AG04450 (cell line): ENCODE measurements at regions not wholly inside any gene's neighbourhood (a gene's known extent, or its start where the extent isn't known, plus 50 kb on each side); places are given as distances from the start of the nearest gene placed in this dataset.

Experiments used
- CTCF ChIA-PET: fragments of 300-600, 350-600 bp; formaldehyde crosslinking; extraction: SDS; loops from one replicate; lab custom pipeline; 2022; ENCODE audit warnings: antibody characterized with exemption, inconsistent platforms; lab: Charles Lee
- POLR2A ChIA-PET: fragments of 350-600 bp; formaldehyde crosslinking; extraction: SDS; loops from one replicate; lab custom pipeline; 2021; ENCODE audit warnings: antibody characterized with exemption, inconsistent platforms; lab: Yijun Ruan, JAX
- DNase-seq: peaks from one replicate; pipeline ENCODE4 v3.0.0-alpha.2; 2011; ENCODE audit warnings: low read depth, low spot score
- H3K27ac ChIP-seq: one replicate; pipeline ENCODE4 v1.5.1; 2012; ENCODE audit warnings: low read depth, low read length, control low read depth
- H3K27me3 ChIP-seq: one replicate; pipeline ENCODE4 v1.6.0; 2012; ENCODE audit warnings: low read length; ENCODE audit not compliant: control insufficient read depth, insufficient read depth
- H3K4me3 ChIP-seq: 2 replicates; pipeline ENCODE4 v1.5.1; 2011; ENCODE audit warnings: mild to moderate bottlenecking, low read depth, low read length, control low read depth
- H3K9me3 ChIP-seq: 2 replicates; pipeline ENCODE4 v1.5.1; 2012; ENCODE audit warnings: low read length; ENCODE audit not compliant: control insufficient read depth, insufficient read depth
- TF ChIP-seq, protein P1 (sequence below): IDR thresholded peaks from 2 replicates; pipeline ENCODE4 v1.5.1; 2011; ENCODE audit warnings: low read depth, low read length, control low read depth, inconsistent platforms

DNA sequence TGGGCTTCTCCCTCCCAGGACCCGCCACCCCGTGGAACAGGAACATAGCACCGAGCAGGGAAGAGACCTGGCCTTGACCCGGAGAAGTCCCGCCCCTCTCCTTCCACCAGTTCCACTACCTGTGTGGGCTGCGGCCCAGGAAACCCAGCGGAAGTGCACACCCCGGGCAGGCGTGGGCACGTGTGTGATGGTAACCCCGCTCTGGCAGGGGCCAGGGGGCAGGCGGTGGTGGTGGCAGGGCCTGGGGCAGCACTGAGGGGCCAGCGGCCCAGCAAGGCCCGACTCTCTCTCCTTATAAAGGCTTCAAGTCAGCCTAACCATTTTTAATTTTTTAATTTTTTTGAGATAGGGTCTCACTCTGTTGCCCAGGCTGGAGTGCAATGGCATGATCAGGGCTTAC, 129.0 kb upstream of the FAM98A start:
- H3K4me3 ChIP-seq, result no peak overlapping the region
- ChIA-PET POLR2A (no interaction called here), CTCF (no interaction called here)
- no peak for DNase-seq
- peaks cover 18% of the 10 kb centered on the region for H3K9me3 ChIP-seq
- TF ChIP-seq, protein P1, sequence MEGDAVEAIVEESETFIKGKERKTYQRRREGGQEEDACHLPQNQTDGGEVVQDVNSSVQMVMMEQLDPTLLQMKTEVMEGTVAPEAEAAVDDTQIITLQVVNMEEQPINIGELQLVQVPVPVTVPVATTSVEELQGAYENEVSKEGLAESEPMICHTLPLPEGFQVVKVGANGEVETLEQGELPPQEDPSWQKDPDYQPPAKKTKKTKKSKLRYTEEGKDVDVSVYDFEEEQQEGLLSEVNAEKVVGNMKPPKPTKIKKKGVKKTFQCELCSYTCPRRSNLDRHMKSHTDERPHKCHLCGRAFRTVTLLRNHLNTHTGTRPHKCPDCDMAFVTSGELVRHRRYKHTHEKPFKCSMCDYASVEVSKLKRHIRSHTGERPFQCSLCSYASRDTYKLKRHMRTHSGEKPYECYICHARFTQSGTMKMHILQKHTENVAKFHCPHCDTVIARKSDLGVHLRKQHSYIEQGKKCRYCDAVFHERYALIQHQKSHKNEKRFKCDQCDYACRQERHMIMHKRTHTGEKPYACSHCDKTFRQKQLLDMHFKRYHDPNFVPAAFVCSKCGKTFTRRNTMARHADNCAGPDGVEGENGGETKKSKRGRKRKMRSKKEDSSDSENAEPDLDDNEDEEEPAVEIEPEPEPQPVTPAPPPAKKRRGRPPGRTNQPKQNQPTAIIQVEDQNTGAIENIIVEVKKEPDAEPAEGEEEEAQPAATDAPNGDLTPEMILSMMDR, result no peak
- H3K27ac ChIP-seq, result no peak overlapping the region
- H3K27me3 ChIP-seq, result no peaks in the 10 kb centered on the region

DNA sequence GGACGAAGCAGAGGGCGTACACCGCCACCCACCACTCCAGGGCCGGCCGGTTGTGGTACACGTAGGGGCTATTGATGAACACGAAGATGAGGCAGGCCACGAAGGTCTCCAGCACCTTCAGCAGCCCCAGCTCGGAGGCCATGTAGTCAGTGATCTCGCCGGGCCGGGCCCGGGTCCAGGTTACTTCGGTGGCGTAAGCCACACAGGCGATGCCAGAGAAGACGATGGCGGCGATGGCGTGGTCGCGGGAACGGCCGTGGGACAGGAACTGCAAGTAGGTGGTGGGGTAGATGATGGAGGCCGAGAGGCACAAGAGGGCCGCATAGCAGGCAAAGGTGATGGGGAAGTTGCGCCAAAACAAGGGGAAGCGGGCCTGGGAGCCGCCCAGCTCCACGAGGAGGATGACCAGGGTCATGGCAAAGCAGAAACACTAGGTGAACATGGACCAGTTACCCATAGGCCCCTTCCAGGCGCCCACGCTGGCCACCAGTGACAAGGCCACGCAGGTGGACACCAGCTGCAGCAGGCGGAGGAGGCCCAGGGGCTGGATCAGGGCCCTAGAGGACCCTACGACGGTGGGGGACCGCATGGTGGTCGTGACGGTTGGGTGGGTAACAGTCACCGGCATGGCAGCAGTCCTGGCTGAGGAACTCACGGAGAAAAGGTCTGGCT, 128.4 kb upstream of the FAM98A start:
- CTCF ChIA-PET, result no interaction called here
- H3K4me3 ChIP-seq, result no peak overlapping the region
- peaks cover 18% of the 10 kb centered on the region for H3K9me3 ChIP-seq
- TF ChIP-seq, protein P1, result no peak
- POLR2A ChIA-PET, result no interaction called here
- DNase-seq, result no peak
- H3K27ac ChIP-seq, result no peak overlapping the region
- H3K27me3 ChIP-seq, result no peaks in the 10 kb centered on the region

DNA sequence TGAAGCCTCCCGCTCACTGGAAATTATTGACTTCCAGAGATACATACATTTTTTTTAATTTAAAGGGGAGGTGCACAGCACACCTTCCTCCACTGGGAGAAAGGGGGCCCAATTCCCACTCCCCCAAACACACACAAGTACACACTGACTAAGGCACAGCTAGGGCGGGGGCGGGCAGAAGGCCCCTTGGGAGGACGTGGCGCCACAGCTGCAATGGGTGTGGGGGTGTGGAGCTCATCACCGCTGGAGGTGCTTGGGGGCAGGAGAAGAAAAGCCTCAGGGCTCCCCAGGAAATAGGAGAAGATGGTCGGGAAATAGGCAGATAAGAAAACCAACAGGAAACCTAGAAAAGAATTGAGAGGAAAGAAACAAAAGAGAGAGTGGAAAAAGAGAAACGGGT, 127.3 kb upstream of the FAM98A start:
- TF ChIP-seq, protein P1, result no peak
- POLR2A ChIA-PET, result no interaction called here
- peaks cover 18% of the 10 kb centered on the region for H3K9me3 ChIP-seq
- H3K27me3 ChIP-seq, result no peaks in the 10 kb centered on the region
- H3K4me3 ChIP-seq, result no peak overlapping the region
- H3K27ac ChIP-seq, result no peak overlapping the region
- CTCF ChIA-PET, result no interaction called here
- DNase-seq, result no peak

- ChIA-PET CTCF (no interaction called here), POLR2A (no interaction called here)
- no peak overlapping the region for H3K4me3 ChIP-seq
- TF ChIP-seq, protein P1, result no peak
- peaks cover 18% of the 10 kb centered on the region for H3K9me3 ChIP-seq
- H3K27ac ChIP-seq, result no peak overlapping the region
- H3K27me3 ChIP-seq, result no peaks in the 10 kb centered on the region
- DNase-seq, result no peak
Measured at GRCh38 chr2:33723329-33723728, 124.2 kb upstream of the FAM98A start.

DNA sequence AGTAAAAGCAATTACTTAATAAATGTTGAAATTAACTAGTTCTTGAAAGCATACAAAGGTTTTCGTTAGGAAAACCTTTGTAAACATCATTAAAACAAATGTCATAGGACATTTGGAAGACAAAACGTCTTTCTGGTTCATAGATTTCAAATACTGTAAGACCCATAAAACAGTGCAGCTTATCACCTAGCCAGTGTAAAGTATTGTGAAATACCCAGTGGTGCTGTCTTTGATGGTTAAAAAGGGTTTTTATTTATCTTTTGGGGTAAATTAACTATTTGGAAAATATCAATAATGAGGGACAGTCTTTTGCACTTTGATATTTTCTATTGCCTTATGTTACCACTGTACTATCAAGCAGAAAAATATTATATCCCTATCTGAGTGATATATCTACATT, 120.0 kb upstream of the FAM98A start:
- ChIA-PET POLR2A (no interaction called here), CTCF (no interaction called here)
- DNase-seq, result no peak
- Histone ChIP-seq H3K27ac (no peak overlapping the region), H3K9me3 (no peaks in the 10 kb centered on the region), H3K27me3 (no peaks in the 10 kb centered on the region), H3K4me3 (no peak overlapping the region)
- TF ChIP-seq, protein P1, result no peak
